ENCODE measurements at regions not wholly inside any gene's neighbourhood (a gene's known extent, or its start where the extent isn't known, plus 50 kb on each side); places are given as distances from the start of the nearest gene placed in this dataset.

- no TSS peak for BruUV-seq (replicated peaks)
- H3K4me1 ChIP-seq (ENCODE audit: control insufficient read depth, insufficient read depth, low read length), result no peaks in the 10 kb centered on the region
- no peaks in the 10 kb centered on the region for H3K9me3 ChIP-seq (replicated peaks; ENCODE audit: control insufficient read depth, insufficient read depth, low read length)
- in situ Hi-C loops (cut with MboI) (no loop called here), intact Hi-C loops (cut with micrococcal nuclease; ENCODE audit: unreplicated experiment) (no loop called here)
- no peak overlapping the region for H2AFZ ChIP-seq (ENCODE audit: control insufficient read depth, low read depth, low read length)
- ChIA-PET SMC1A (ENCODE audit: uncharacterized antibody, unreplicated experiment) (no interaction called here), CTCF (no interaction called here), RAD21 (ENCODE audit: unreplicated experiment) (no interaction called here), POLR2A (interaction anchor here (0.7 kb wide), 1 partner anchor 1707 kb away, joined by 3 read pairs; no protein-coding TSS in a partner anchor)
- no peak for TF ChIP-seq GATAD2B (conservative IDR thresholded peaks at IDR 0.05; ENCODE audit: low read depth)
- TF ChIP-seq JUND (IDR thresholded peaks at IDR 0.05; ENCODE audit: low read depth, low read length), result no peak
- TF ChIP-seq NR2F1 (conservative IDR thresholded peaks at IDR 0.05), result no peak
- TF ChIP-seq SP1 (IDR thresholded peaks at IDR 0.05; ENCODE audit: low read depth, low read length), result no peak
- TF ChIP-seq, protein P1, sequence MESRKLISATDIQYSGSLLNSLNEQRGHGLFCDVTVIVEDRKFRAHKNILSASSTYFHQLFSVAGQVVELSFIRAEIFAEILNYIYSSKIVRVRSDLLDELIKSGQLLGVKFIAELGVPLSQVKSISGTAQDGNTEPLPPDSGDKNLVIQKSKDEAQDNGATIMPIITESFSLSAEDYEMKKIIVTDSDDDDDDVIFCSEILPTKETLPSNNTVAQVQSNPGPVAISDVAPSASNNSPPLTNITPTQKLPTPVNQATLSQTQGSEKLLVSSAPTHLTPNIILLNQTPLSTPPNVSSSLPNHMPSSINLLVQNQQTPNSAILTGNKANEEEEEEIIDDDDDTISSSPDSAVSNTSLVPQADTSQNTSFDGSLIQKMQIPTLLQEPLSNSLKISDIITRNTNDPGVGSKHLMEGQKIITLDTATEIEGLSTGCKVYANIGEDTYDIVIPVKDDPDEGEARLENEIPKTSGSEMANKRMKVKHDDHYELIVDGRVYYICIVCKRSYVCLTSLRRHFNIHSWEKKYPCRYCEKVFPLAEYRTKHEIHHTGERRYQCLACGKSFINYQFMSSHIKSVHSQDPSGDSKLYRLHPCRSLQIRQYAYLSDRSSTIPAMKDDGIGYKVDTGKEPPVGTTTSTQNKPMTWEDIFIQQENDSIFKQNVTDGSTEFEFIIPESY (IDR thresholded peaks at IDR 0.05), result no peak
- TF ChIP-seq, protein P2, sequence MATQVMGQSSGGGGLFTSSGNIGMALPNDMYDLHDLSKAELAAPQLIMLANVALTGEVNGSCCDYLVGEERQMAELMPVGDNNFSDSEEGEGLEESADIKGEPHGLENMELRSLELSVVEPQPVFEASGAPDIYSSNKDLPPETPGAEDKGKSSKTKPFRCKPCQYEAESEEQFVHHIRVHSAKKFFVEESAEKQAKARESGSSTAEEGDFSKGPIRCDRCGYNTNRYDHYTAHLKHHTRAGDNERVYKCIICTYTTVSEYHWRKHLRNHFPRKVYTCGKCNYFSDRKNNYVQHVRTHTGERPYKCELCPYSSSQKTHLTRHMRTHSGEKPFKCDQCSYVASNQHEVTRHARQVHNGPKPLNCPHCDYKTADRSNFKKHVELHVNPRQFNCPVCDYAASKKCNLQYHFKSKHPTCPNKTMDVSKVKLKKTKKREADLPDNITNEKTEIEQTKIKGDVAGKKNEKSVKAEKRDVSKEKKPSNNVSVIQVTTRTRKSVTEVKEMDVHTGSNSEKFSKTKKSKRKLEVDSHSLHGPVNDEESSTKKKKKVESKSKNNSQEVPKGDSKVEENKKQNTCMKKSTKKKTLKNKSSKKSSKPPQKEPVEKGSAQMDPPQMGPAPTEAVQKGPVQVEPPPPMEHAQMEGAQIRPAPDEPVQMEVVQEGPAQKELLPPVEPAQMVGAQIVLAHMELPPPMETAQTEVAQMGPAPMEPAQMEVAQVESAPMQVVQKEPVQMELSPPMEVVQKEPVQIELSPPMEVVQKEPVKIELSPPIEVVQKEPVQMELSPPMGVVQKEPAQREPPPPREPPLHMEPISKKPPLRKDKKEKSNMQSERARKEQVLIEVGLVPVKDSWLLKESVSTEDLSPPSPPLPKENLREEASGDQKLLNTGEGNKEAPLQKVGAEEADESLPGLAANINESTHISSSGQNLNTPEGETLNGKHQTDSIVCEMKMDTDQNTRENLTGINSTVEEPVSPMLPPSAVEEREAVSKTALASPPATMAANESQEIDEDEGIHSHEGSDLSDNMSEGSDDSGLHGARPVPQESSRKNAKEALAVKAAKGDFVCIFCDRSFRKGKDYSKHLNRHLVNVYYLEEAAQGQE (IDR thresholded peaks at IDR 0.05; ENCODE audit: low read depth, low read length), result no peak
- no peak for TF ChIP-seq ZNF207 (IDR thresholded peaks at IDR 0.05; ENCODE audit: borderline replicate concordance)
- TF ChIP-seq SUPT20H (IDR thresholded peaks at IDR 0.05; ENCODE audit: borderline replicate concordance, control insufficient read depth, low read depth, low read length), result no peak
- TF ChIP-seq PAX8 (IDR thresholded peaks at IDR 0.05), result no peak
- TF ChIP-seq MEF2A (IDR thresholded peaks at IDR 0.05; ENCODE audit: insufficient read depth, low read depth, low read length), result no peak
- H3K27ac ChIP-seq (ENCODE audit: control insufficient read depth, insufficient read depth), result no peak overlapping the region
- no peaks in the 10 kb centered on the region for H3K79me2 ChIP-seq (ENCODE audit: control insufficient read depth, insufficient read depth, low read length)
- H3K9ac ChIP-seq (ENCODE audit: control insufficient read depth, insufficient read depth, low read length), result no peak overlapping the region
- no peak for DNase-seq (ENCODE audit: low read depth, low spot score)
- H3K4me2 ChIP-seq (ENCODE audit: control insufficient read depth, insufficient read depth), result no peak overlapping the region
- WGBS (ENCODE audit: insufficient coverage, insufficient replicate concordance, low lambda C conversion rate, missing lambda C conversion rate), result 26% methylated on average over 4 of the region's 4 CpGs
- no peak for ATAC-seq
- H4K20me1 ChIP-seq (ENCODE audit: control insufficient read depth, insufficient read depth), result no peaks in the 10 kb centered on the region
- no peak overlapping the region for H3K4me3 ChIP-seq
- H3K36me3 ChIP-seq (ENCODE audit: control insufficient read depth in 2 of 2, insufficient read depth in 2 of 2, low read length in 1 of 2), result no peaks in the 10 kb centered on the region
- no peaks in the 10 kb centered on the region for H3K27me3 ChIP-seq (replicated peaks in 1 of 2; ENCODE audit: control insufficient read depth in 2 of 2, insufficient read depth in 2 of 2, low read length in 1 of 2)
- no peak for FAIRE-seq
Observed at GRCh38 chr3:146974001-146974400, 368.9 kb upstream of the PLSCR5 start.
